GM10266 (cell line): ENCODE measurements at regions not wholly inside any gene's neighbourhood (a gene's known extent, or its start where the extent isn't known, plus 50 kb on each side); places are given as distances from the start of the nearest gene placed in this dataset.

ENCODE experiments used
- DNase-seq: peaks from one replicate; pipeline ENCODE4 v3.0.0; 2012; ENCODE audit errors: extremely low spot score
- CTCF ChIP-seq: IDR thresholded peaks from 2 replicates; pipeline ENCODE4 v1.5.1; 2012; ENCODE audit warnings: mild to moderate bottlenecking, low read depth; ENCODE audit not compliant: control insufficient read depth, insufficient read depth; ENCODE audit errors: missing control alignments

GRCh38 chr2:104050656-104051242 is 803.2 kb upstream of the POU3F3 start:
- no peak for TF ChIP-seq CTCF
- DNase-seq = no peak

GRCh38 chr2:104051766-104052165 is 802.1 kb upstream of the POU3F3 start:
- TF ChIP-seq CTCF = no peak
- no peak for DNase-seq

GRCh38 chr2:104052356-104052755 is 801.6 kb upstream of the POU3F3 start:
- DNase-seq = no peak

GRCh38 chr2:104056451-104056850 is 797.5 kb upstream of the POU3F3 start:
- no peak for TF ChIP-seq CTCF
- no peak for DNase-seq

More at GRCh38 chr2:104052356-104052755, 801.6 kb upstream of the POU3F3 start:
- TF ChIP-seq CTCF = no peak

- TF ChIP-seq CTCF = no peak
- no peak for DNase-seq
Measured at GRCh38 chr2:104068665-104069064, 785.2 kb upstream of the POU3F3 start.

GRCh38 chr2:104077573-104077972 is 776.3 kb upstream of the POU3F3 start:
- no peak for DNase-seq
- TF ChIP-seq CTCF = no peak

- TF ChIP-seq CTCF = no peak
- DNase-seq = no peak
Measured at GRCh38 chr2:104078431-104079157, 775.3 kb upstream of the POU3F3 start.
